ENCODE measurements at regions not wholly inside any gene's neighbourhood (a gene's known extent, or its start where the extent isn't known, plus 50 kb on each side); places are given as distances from the start of the nearest gene placed in this dataset.
"Not testable (repeated sequence)": the region's sequence is repeated elsewhere in the genome, so short reads cannot be mapped to it uniquely, and the experiment has no call there.

DNA sequence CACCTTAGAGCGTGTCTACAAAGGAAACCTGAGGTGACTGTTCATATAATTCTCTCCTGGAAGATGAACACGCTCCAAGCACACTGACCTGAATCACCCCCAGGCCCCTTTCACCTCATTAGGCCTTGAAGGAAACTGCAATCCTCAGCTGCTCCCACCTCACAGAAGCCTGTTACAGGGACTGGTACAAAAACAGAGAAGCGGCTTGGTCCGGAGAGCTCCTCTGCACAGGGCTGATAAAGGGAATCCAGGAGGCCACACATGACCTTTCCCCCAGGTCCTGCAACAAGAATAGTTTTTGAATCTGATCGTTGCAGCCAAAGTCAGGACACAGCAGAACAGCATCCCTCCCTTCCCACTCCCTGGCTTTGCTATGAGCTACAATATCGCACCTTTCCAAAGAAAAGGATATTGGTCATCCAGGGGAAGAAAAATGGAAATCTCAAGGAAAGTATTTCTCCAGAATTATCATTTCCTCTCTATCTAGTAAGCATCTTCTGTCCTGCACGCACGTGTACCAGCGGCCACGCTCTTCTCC lies 666.7 kb downstream of the UQCRFS1 start:
- DNase-seq (ENCODE audit: low read depth, low spot score) = no peak
- in situ Hi-C loops (cut with HindIII; ENCODE audit: low sequenced_read_pairs) = no loop called here
- H3K4me3 ChIP-seq (ENCODE audit: low read depth, low read length) = no peak overlapping the region
- TF ChIP-seq, protein P1, sequence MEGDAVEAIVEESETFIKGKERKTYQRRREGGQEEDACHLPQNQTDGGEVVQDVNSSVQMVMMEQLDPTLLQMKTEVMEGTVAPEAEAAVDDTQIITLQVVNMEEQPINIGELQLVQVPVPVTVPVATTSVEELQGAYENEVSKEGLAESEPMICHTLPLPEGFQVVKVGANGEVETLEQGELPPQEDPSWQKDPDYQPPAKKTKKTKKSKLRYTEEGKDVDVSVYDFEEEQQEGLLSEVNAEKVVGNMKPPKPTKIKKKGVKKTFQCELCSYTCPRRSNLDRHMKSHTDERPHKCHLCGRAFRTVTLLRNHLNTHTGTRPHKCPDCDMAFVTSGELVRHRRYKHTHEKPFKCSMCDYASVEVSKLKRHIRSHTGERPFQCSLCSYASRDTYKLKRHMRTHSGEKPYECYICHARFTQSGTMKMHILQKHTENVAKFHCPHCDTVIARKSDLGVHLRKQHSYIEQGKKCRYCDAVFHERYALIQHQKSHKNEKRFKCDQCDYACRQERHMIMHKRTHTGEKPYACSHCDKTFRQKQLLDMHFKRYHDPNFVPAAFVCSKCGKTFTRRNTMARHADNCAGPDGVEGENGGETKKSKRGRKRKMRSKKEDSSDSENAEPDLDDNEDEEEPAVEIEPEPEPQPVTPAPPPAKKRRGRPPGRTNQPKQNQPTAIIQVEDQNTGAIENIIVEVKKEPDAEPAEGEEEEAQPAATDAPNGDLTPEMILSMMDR (IDR thresholded peaks at IDR 0.05; ENCODE audit: low read depth, low read length) = no peak

DNA sequence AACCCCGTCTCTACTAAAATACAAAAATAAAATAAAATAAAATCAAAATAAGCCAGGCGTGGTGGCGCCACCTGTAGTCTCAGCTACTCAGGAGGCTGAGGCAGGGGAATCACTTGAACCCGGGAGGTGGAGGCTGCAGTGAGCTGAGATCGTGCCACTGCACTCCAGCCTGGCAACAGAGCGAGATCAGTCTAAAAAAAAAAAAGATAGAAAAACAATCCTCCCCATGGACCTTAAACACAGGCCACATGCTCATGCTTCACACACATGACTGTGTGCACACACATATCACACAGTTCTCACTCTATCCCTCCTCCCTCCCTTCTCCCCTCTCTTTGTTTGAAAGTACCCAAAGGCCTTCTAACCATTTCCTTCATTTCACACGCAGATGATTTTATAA lies 667.6 kb downstream of the UQCRFS1 start:
- in situ Hi-C loops (cut with HindIII; ENCODE audit: low sequenced_read_pairs); DNase-seq (ENCODE audit: low read depth, low spot score): not testable (repeated sequence)

DNA sequence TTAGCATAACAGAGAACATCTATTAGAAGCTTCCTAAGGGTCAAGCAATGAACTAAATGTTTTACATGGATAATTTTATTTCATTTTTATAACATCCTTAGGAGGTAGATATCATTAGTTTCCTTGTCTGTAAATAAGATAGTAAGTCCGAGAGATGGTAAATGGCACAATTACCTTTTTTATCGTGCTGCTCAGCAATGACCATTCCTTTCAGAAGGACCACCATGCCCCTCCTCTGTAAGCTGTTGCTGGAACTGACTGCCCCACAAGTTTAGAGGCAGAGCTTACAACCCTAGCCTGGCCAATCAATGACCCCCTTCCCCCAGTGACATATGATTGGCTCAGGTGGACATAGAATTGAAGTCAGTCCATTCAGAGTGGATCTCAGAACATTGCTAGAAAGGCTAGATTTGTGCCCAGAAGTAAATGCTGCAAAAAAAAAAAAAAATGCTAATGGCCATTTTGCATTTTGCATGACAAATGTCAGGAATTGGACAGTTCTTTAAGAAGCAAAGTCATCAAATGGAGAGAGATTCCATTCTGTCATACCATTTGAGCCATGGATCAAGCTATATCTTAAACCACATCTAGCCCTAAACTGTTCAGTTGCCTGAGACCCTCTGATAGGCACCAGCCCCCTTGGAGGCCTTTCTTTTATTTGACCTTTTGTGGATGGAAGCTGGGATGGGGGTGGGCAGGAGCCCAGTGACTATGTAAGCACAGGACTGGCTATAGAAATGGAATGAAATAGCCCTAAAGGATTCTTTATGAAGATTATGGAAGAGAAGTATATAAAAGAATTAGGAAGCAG lies 668.3 kb downstream of the UQCRFS1 start:
- in situ Hi-C loops (cut with HindIII; ENCODE audit: low sequenced_read_pairs) = no loop called here
- no peak for DNase-seq (ENCODE audit: low read depth, low spot score)
- TF ChIP-seq, protein P1 (IDR thresholded peaks at IDR 0.05; ENCODE audit: low read depth, low read length) = no peak
- H3K4me3 ChIP-seq (ENCODE audit: low read depth, low read length) = no peak overlapping the region

More for the DNA sequence above, 667.6 kb downstream of the UQCRFS1 start:
- not testable (repeated sequence) for H3K4me3 ChIP-seq (ENCODE audit: low read depth, low read length)

DNA sequence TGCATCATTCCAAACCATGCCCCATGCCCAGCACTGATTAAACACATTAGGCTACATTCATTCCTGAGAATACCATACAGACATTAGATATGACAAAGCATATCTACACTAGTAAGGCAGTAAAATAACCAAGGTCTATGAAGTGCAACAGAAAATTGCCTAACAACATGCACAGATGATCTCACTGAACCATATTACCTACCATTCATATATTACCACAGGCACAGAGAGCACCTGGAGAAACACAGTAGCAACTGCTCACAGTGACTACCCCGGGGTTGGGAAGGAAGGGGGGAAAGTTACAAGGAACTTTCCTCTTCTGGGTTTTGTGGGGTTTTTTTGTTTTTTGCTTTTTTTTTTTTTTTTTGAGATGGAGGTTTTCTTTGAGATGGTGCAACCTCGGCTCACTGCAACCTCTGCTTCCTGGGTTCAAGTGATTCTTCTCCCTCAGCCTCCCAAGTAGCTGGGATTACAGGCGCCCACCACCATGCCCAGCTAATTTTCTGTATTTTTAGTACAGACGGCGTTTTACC lies 669.6 kb downstream of the UQCRFS1 start:
- in situ Hi-C loops (cut with HindIII; ENCODE audit: low sequenced_read_pairs) = no loop called here
- TF ChIP-seq, protein P1 (IDR thresholded peaks at IDR 0.05; ENCODE audit: low read depth, low read length) = no peak
- no peak overlapping the region for H3K4me3 ChIP-seq (ENCODE audit: low read depth, low read length)
- DNase-seq (ENCODE audit: low read depth, low spot score) = no peak

DNA sequence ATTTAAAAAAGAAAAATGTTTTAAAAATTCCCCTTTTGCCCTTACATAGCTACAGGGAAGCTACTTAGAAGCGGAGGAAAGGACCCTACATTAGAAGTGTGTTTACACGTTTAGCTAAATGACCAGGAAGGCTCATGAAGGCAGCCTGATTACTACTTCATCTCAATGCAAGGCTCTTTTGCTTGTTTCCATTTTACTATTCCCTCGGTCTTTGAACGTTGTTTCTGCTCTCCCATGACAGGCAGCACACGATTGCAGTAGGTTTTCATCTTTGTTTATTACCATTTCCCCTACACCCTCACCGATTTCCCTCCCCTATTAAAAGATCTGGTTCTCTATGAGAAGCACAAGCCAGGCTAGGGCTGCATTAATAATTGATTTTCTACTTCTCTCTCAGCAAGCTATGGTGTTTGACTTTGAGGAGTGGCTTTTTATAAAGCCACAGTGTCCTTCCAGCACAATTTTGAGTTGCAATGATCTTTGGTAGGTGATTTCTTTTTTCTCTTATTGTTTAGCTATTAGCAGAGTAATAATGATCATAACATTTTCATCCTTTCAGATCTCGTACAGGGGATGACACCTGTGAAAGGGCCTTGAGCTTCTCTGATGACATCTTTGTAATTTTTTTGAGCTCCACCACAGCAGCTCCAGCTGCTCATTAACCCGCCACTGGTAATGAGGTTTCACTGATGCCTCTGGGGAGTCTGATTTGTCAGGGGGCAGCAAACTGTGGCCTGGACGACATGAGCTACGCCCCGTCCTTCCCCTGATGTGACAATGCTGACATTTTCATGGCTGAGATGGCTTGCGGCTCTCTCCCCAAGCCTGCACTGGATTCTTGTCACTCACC lies 670.3 kb downstream of the UQCRFS1 start:
- no peak overlapping the region for H3K4me3 ChIP-seq (ENCODE audit: low read depth, low read length)
- TF ChIP-seq, protein P1 (IDR thresholded peaks at IDR 0.05; ENCODE audit: low read depth, low read length) = no peak
- DNase-seq (ENCODE audit: low read depth, low spot score) = no peak
- in situ Hi-C loops (cut with HindIII; ENCODE audit: low sequenced_read_pairs) = no loop called here

DNA sequence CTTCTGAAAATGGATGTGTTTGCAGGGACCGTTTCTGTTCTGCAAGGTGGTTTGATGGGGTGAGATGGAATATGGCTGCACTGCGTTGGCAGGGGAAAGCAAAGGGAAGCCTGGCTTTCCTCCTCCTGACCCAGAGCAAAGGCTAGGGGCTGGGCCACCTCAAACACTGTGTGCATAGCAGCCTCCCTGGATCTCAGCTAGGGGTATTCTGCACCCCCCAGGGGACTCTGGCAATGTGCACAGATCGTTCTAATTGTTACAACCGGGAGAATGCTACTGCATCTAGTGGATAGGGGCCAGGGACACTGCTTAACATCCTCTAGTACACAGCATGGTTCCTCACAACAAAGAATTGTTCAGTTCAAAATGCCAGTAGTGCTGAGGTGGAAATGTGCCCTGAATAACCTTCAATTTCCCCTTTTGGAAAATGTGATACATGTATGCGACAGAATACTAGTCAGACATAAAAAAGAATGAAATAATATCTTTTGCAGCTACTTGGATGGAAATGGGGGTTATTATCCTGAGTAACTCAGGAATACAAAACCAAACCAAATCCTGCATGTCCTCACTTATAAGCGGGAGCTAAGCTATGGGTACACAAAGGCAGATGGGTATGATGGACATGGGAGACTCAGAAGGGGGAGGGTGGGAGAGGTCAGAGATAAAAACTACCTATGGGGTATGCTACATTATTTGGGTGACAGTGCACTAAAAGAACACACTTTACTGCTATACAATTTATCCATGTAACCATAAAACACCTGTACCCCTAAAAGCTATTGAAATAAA lies 671.2 kb downstream of the UQCRFS1 start:
- in situ Hi-C loops (cut with HindIII; ENCODE audit: low sequenced_read_pairs) = no loop called here
- TF ChIP-seq, protein P1 (IDR thresholded peaks at IDR 0.05; ENCODE audit: low read depth, low read length) = no peak
- H3K4me3 ChIP-seq (ENCODE audit: low read depth, low read length) = no peak overlapping the region
- DNase-seq (ENCODE audit: low read depth, low spot score) = no peak

Measured in astrocyte of the spinal cord (primary cell).